Testis (tissue), 2 donors: ENCODE measurements at regions not wholly inside any gene's neighbourhood (a gene's known extent, or its start where the extent isn't known, plus 50 kb on each side); places are given as distances from the start of the nearest gene placed in this dataset.

Experiments used
- CTCF ChIP-seq, 3 experiments: fragments of 450-650 bp in 2 of 3; fragments of 200-600 bp in 1 of 3; sonication (generic) in 1 of 3; IDR thresholded peaks; one replicate each; pipeline ENCODE4 v1.5.1; 2016 to 2019; ENCODE audit warnings: antibody characterized with exemption in 3 of 3, mild to moderate bottlenecking in 2 of 3, moderate library complexity in 1 of 3
- POLR2A ChIP-seq: fragments of 450-650 bp; IDR thresholded peaks from one replicate; pipeline ENCODE4 v1.6.1; 2017; ENCODE audit warnings: antibody characterized with exemption, mild to moderate bottlenecking, moderate library complexity

- no peak for TF ChIP-seq POLR2A
- TF ChIP-seq CTCF (IDR thresholded peaks at IDR 0.05): no peak
These were observed 104.9 kb upstream of the ZNF536 start for GRCh38 chr19:30267332-30267731.
